K562 (cell line): ENCODE measurements at regions not wholly inside any gene's neighbourhood (a gene's known extent, or its start where the extent isn't known, plus 50 kb on each side); places are given as distances from the start of the nearest gene placed in this dataset.

Experiments used
- ATAC-seq: fragments of 200-7000 bp; cut with Tn5 transposase; 3 replicates; pipeline ENCODE4 v1.9.1; 2020; ENCODE audit warnings: moderate library complexity
- BruUV-seq: library from RNA; stranded (reverse); fragments of 400-500 nt; replicated peaks from 2 replicates; lab custom pipeline; 2021; lab: Mats Ljungman, UMichigan
- CTCF ChIA-PET: fragments of 300-600 bp; formaldehyde crosslinking; extraction: SDS; loops from one replicate; lab custom pipeline; 2021; ENCODE audit warnings: low intra/inter-chr PET ratio; lab: Yijun Ruan, JAX
- POLR2A ChIA-PET: fragments of 300-600, 350-650 bp; sonication (Branson Sonifier 250); formaldehyde crosslinking; extraction: SDS; loops from one replicate; lab custom pipeline; 2021; ENCODE audit warnings: antibody characterized with exemption, inconsistent platforms; lab: Yijun Ruan, JAX
- DNase-seq, 4 experiments: peaks; one replicate each; pipeline versions ENCODE4 v3.0.0 to v3.0.0-alpha.2; 2011 to 2018; ENCODE audit warnings: low spot score in 3 of 4, mixed read lengths in 3 of 4; ENCODE audit errors: extremely low read depth in 1 of 4
- FAIRE-seq: peaks from 2 replicates; lab custom pipeline; 2011; peaks lifted over from hg19 to GRCh38; lab: Jason Lieb, UNC
- H2AFZ ChIP-seq: 2 replicates; pipeline ENCODE4 v1.6.0; 2011; ENCODE audit warnings: low read depth, low read length, control low read depth, inconsistent platforms
- H3K27ac ChIP-seq: fragments of 200-600 bp; 3 replicates; pipeline ENCODE4 v1.8.0; 2011; ENCODE audit warnings: low read depth, mild to moderate bottlenecking, control low read depth, inconsistent platforms, low read length, moderate library complexity, mixed read lengths; ENCODE audit errors: extremely low read depth
- H3K27me3 ChIP-seq, 2 experiments: fragments of 300-600 bp in 1 of 2; 2 replicates in 1 of 2; 3 replicates in 1 of 2; pipeline versions ENCODE4 v1.6.0 to v1.8.0; 2011; ENCODE audit warnings: inconsistent platforms in 2 of 2, low read length in 2 of 2, mild to moderate bottlenecking in 1 of 2, mixed read lengths in 1 of 2, moderate library complexity in 1 of 2; ENCODE audit not compliant: control insufficient read depth in 2 of 2, insufficient read depth in 2 of 2
- H3K36me3 ChIP-seq: fragments of 300-600 bp; 3 replicates; pipeline ENCODE4 v1.8.0; 2011; ENCODE audit warnings: mild to moderate bottlenecking, low read length, inconsistent platforms; ENCODE audit not compliant: control insufficient read depth, insufficient read depth
- H3K4me1 ChIP-seq, 2 experiments: fragments of 200-600 bp in 1 of 2; replicated peaks in 1 of 2; 2 replicates in 1 of 2; 3 replicates in 1 of 2; pipeline versions ENCODE4 v1.5.1 to v1.8.0; 2011; ENCODE audit warnings: inconsistent platforms in 2 of 2, low read length in 2 of 2, mild to moderate bottlenecking in 1 of 2, mixed read lengths in 1 of 2, moderate library complexity in 1 of 2; ENCODE audit not compliant: control insufficient read depth in 2 of 2, insufficient read depth in 2 of 2
- H3K4me2 ChIP-seq: 2 replicates; pipeline ENCODE4 v1.6.1; 2011; ENCODE audit warnings: low read length, control low read depth, inconsistent platforms, mixed read lengths; ENCODE audit not compliant: insufficient read depth
- H3K4me3 ChIP-seq: fragments of 200-600 bp; sonication (generic), shearing (Covaris generic); 2 replicates; pipeline ENCODE4 v1.5.1; 2016; ENCODE audit warnings: control low read depth, inconsistent platforms
- H3K79me2 ChIP-seq: fragments of 200-600 bp; 3 replicates; pipeline ENCODE4 v1.8.0; 2011; ENCODE audit warnings: low read length, inconsistent platforms; ENCODE audit not compliant: control insufficient read depth, insufficient read depth
- H3K9ac ChIP-seq, 2 experiments: 2 replicates each; pipeline versions ENCODE4 v1.6.0 to v1.6.1; 2011; ENCODE audit warnings: low read depth in 2 of 2, low read length in 2 of 2, control low read depth in 1 of 2, inconsistent platforms in 1 of 2, mild to moderate bottlenecking in 1 of 2, mixed read lengths in 1 of 2; ENCODE audit not compliant: insufficient read depth in 1 of 2
- H3K9me1 ChIP-seq: one replicate; pipeline ENCODE4 v1.6.0; 2011; ENCODE audit warnings: inconsistent platforms, mild to moderate bottlenecking, low read length, moderate library complexity; ENCODE audit not compliant: control insufficient read depth, insufficient read depth
- H3K9me3 ChIP-seq: replicated peaks from 2 replicates; pipeline ENCODE4 v1.5.1; 2011; ENCODE audit warnings: low read depth, low read length, inconsistent platforms; ENCODE audit not compliant: control insufficient read depth, insufficient read depth
- H4K20me1 ChIP-seq: replicated peaks from 2 replicates; pipeline ENCODE4 v1.6.1; 2011; ENCODE audit warnings: low read length, inconsistent platforms, mixed read lengths; ENCODE audit not compliant: control insufficient read depth, insufficient read depth
- GATAD2A ChIP-seq: fragments of 450-650 bp; IDR thresholded peaks from 2 replicates; pipeline ENCODE4 v1.6.1; 2017
- RAD21 ChIP-seq, 2 experiments: fragments of 250-450 bp in 1 of 2; fragments of 450-650 bp in 1 of 2; sonication (Bioruptor Pico) in 1 of 2; formaldehyde crosslinking in 1 of 2; IDR thresholded peaks in 1 of 2; conservative IDR thresholded peaks in 1 of 2; 2 replicates each; pipeline versions ENCODE4 v1.4.0 to v1.8.0; 2020 to 2022; ENCODE audit warnings: mild to moderate bottlenecking in 2 of 2, moderate library complexity in 1 of 2
- ZBTB8A ChIP-seq: fragments of 450-650 bp; IDR thresholded peaks from 2 replicates; pipeline ENCODE4 v1.6.1; 2018; ENCODE audit warnings: mild to moderate bottlenecking, moderate library complexity; ENCODE audit not compliant: partially characterized antibody
- ZFP36 ChIP-seq: fragments of 150-350 bp; IDR thresholded peaks from 2 replicates; pipeline ENCODE4 v1.6.1; 2018; ENCODE audit warnings: low read length, low read depth; ENCODE audit not compliant: partially characterized antibody
- WGBS: fragments of 100-300 bp; shearing (Covaris generic); methylation state at CpG from one replicate; pipeline ENCODE4 v1.1.6; 2016; ENCODE audit warnings: low coverage, mixed read lengths; ENCODE audit not compliant: insufficient coverage; ENCODE audit errors: missing lambda C conversion rate; 5-methylcytosine and 5-hydroxymethylcytosine counted together
- in situ Hi-C: fragments of 300-500 bp; cut with MboI; formaldehyde crosslinking; loops from 4 replicates; pipeline ENCODE4 v1.15.0; 2018; ENCODE audit warnings: inconsistent platforms, mixed read lengths
- intact Hi-C: fragments of 100-400 bp; cut with micrococcal nuclease; formaldehyde crosslinking; loops from 2 replicates; pipeline ENCODE4 v1.14.2; 2022
- TF ChIP-seq, protein P1 (sequence below): fragments of 450-650 bp; IDR thresholded peaks from 2 replicates; pipeline ENCODE4 v1.6.1; 2014; ENCODE audit warnings: low read depth, mild to moderate bottlenecking, moderate library complexity, borderline replicate concordance
- TF ChIP-seq, protein P2 (sequence below): fragments of 450-650 bp; formaldehyde crosslinking; conservative IDR thresholded peaks from 2 replicates; pipeline ENCODE4 v1.4.0; 2022; ENCODE audit warnings: mild to moderate bottlenecking, missing genetic modification characterization

DNA sequence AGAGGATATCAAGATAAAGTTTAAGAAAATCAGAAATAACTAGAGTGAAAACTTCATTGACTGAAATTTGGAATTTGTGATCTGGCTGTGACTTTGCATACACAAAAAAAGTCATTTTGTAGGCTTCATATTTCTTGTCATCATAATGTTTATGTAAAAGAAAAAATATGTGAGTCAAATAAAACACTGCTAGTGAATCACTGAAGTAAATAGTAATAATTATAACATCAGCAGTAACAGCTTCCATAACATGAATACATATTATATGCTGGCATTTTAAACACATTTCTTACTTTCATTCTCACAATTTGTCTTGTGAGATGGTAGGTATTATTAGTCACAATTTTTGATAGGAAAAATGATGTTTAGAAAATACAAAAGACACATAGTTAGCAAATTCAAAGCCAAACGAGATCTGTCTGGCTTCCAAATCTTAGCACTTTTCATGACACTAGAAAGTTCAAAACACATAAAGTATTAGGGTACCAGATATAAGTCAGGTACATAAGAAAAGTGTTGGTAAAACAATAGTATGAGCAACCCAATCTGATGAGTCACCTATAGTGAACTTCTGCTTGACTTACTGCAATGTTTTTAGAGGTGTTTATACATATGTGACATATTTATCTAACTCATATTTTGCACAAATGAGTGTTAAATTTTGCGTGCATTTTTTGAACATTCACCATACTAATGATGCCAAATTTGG lies 241.0 kb upstream of the SNX7 start (continued):
- TF ChIP-seq, protein P1, sequence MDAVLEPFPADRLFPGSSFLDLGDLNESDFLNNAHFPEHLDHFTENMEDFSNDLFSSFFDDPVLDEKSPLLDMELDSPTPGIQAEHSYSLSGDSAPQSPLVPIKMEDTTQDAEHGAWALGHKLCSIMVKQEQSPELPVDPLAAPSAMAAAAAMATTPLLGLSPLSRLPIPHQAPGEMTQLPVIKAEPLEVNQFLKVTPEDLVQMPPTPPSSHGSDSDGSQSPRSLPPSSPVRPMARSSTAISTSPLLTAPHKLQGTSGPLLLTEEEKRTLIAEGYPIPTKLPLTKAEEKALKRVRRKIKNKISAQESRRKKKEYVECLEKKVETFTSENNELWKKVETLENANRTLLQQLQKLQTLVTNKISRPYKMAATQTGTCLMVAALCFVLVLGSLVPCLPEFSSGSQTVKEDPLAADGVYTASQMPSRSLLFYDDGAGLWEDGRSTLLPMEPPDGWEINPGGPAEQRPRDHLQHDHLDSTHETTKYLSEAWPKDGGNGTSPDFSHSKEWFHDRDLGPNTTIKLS, result no peak

DNA sequence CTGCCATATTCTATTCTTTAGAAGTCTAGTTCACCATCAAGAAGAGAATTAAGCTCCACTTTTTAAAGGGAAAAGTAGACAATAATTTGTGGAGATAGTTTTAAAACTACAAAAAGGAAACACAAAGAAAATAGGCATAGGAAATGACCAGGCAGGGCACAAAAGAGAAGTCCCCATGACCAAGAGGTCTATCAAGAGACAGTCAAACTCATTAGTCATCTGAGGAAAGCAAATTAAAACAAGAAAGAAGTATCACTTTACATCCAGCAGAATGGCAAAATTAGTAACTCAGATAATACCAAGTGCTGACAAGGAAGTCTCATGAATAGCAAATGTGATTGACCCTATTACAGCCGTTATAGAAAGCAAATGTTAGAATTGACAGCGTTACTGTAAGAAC lies 243.7 kb upstream of the SNX7 start:
- Histone ChIP-seq H3K4me2 (no peak overlapping the region), H4K20me1 (no peaks in the 10 kb centered on the region), H3K36me3 (no peaks in the 10 kb centered on the region), H3K27ac (no peak overlapping the region), H3K9me1 (no peaks in the 10 kb centered on the region), H3K9ac (no peak overlapping the region), H3K9me3 (no peaks in the 10 kb centered on the region)
- intact Hi-C loops (no loop called here), in situ Hi-C loops (no loop called here)
- no TSS peak for BruUV-seq
- no peak for ATAC-seq
- no peak for TF ChIP-seq GATAD2A
- no peak for TF ChIP-seq ZBTB8A
- TF ChIP-seq, protein P2, sequence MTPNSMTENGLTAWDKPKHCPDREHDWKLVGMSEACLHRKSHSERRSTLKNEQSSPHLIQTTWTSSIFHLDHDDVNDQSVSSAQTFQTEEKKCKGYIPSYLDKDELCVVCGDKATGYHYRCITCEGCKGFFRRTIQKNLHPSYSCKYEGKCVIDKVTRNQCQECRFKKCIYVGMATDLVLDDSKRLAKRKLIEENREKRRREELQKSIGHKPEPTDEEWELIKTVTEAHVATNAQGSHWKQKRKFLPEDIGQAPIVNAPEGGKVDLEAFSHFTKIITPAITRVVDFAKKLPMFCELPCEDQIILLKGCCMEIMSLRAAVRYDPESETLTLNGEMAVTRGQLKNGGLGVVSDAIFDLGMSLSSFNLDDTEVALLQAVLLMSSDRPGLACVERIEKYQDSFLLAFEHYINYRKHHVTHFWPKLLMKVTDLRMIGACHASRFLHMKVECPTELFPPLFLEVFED (CRISPR knock-in tag), result no peak
- TF ChIP-seq ZFP36, result no peak
- no peak for TF ChIP-seq RAD21 (CRISPR knock-in tag; conservative IDR thresholded peaks at IDR 0.05 in 1 of 2, IDR thresholded peaks at IDR 0.05 in 1 of 2)
- TF ChIP-seq, all 486 proteins: peak for 0
- no peak for DNase-seq
- ChIA-PET CTCF (no interaction called here), POLR2A (no interaction called here)
- H3K4me3 ChIP-seq, result no peak overlapping the region
- no peak overlapping the region for H2AFZ ChIP-seq
- FAIRE-seq, result no peak
- H3K27me3 ChIP-seq, result no peaks in the 10 kb centered on the region
- H3K4me1 ChIP-seq, result no peaks in the 10 kb centered on the region
- WGBS, result 0% methylated on average over 2 of the region's 2 CpGs
- no peaks in the 10 kb centered on the region for H3K79me2 ChIP-seq
